C4-2B (cell line): ENCODE measurements at regions not wholly inside any gene's neighbourhood (a gene's known extent, or its start where the extent isn't known, plus 50 kb on each side); places are given as distances from the start of the nearest gene placed in this dataset.

ENCODE experiments used
- CTCF ChIP-seq: fragments of 450-650 bp; conservative IDR thresholded peaks from 2 replicates; pipeline ENCODE4 v1.5.1; 2017; ENCODE audit warnings: mild to moderate bottlenecking
- ZFX ChIP-seq: fragments of 450-650 bp; IDR thresholded peaks from 2 replicates; pipeline ENCODE4 v1.6.1; 2017

DNA sequence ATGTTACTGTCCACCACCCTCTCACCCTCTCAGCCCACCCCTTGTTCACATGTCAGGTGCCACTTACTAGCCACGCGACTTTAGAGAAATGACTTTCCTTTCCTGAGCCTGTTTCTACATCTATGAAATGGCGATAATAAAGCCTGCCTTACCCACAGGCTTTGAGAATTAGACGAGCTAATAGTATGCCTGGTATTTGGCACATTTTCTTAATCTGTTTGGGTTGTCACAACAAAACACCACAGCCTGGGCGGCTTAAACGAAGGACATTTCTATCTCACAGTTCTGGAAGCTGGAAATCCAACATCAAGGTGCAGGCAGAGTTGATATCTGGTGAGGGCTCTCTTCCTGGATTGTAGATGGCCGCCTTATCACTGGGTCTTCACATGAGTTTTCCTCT, 273.9 kb upstream of the FMN2 start:
- TF ChIP-seq ZFX (no peak), CTCF (no peak)
